H9 (cell line): ENCODE measurements at regions not wholly inside any gene's neighbourhood (a gene's known extent, or its start where the extent isn't known, plus 50 kb on each side); places are given as distances from the start of the nearest gene placed in this dataset.

Experiments used
- DNase-seq: peaks from one replicate; pipeline ENCODE4 v3.0.0-alpha.2; 2017
- H2AFZ ChIP-seq: one replicate; pipeline ENCODE4 v1.6.1; 2013; ENCODE audit warnings: mild to moderate bottlenecking, low read length, control low read depth, moderate library complexity
- H2AK5ac ChIP-seq: 2 replicates; pipeline ENCODE4 v1.6.1; 2013; ENCODE audit warnings: low read length, control low read depth, mixed read lengths; ENCODE audit not compliant: insufficient read length
- H2BK120ac ChIP-seq: one replicate; pipeline ENCODE4 v1.6.1; 2013; ENCODE audit warnings: low read depth, mild to moderate bottlenecking, low read length, control low read depth, inconsistent platforms; ENCODE audit not compliant: poor library complexity, severe bottlenecking
- H2BK12ac ChIP-seq: 2 replicates; pipeline ENCODE4 v1.6.1; 2013; ENCODE audit warnings: low read length, control low read depth, mixed read lengths, low read depth; ENCODE audit not compliant: insufficient read length
- H2BK15ac ChIP-seq: 2 replicates; pipeline ENCODE4 v1.6.1; 2013; ENCODE audit warnings: low read depth, low read length, control low read depth
- H2BK20ac ChIP-seq: one replicate; pipeline ENCODE4 v1.6.1; 2013; ENCODE audit warnings: low read depth, mild to moderate bottlenecking, low read length, control low read depth, inconsistent platforms; ENCODE audit not compliant: poor library complexity, severe bottlenecking
- H2BK5ac ChIP-seq: 2 replicates; pipeline ENCODE4 v1.6.1; 2013; ENCODE audit warnings: low read length, control low read depth, mixed read lengths; ENCODE audit not compliant: insufficient read length
- H3K14ac ChIP-seq: 2 replicates; pipeline ENCODE4 v1.6.1; 2013; ENCODE audit warnings: low read length, control low read depth; ENCODE audit not compliant: insufficient read depth
- H3K18ac ChIP-seq: 2 replicates; pipeline ENCODE4 v1.6.1; 2013; ENCODE audit warnings: low read depth, mild to moderate bottlenecking, mixed read lengths, low read length, control low read depth; ENCODE audit not compliant: insufficient read length
- H3K23ac ChIP-seq: 2 replicates; pipeline ENCODE4 v1.6.1; 2013; ENCODE audit warnings: low read length, control low read depth, mixed read lengths, low read depth; ENCODE audit not compliant: insufficient read length
- H3K23me2 ChIP-seq: 2 replicates; pipeline ENCODE4 v1.6.1; 2013; ENCODE audit warnings: low read depth, mild to moderate bottlenecking, mixed read lengths, low read length, control low read depth; ENCODE audit not compliant: insufficient read length, poor library complexity, severe bottlenecking
- H3K27ac ChIP-seq: 2 replicates; pipeline ENCODE4 v1.5.1; 2013; ENCODE audit warnings: low read length, control low read depth, mixed read lengths, low read depth; ENCODE audit not compliant: insufficient read length
- H3K27me3 ChIP-seq: 2 replicates; pipeline ENCODE4 v1.6.1; 2013; ENCODE audit warnings: low read length, control low read depth, inconsistent platforms; ENCODE audit not compliant: insufficient read depth
- H3K4ac ChIP-seq: 2 replicates; pipeline ENCODE4 v1.6.1; 2013; ENCODE audit warnings: low read depth, mild to moderate bottlenecking, control low read depth, inconsistent platforms, low read length, moderate library complexity
- H3K4me1 ChIP-seq: 2 replicates; pipeline ENCODE4 v1.6.1; 2013; ENCODE audit warnings: low read length, control low read depth, inconsistent platforms; ENCODE audit not compliant: insufficient read depth
- H3K4me2 ChIP-seq: 2 replicates; pipeline ENCODE4 v1.6.1; 2013; ENCODE audit warnings: low read length, control low read depth, mixed read lengths; ENCODE audit not compliant: insufficient read length, insufficient read depth
- H3K56ac ChIP-seq: 2 replicates; pipeline ENCODE4 v1.6.1; 2013; ENCODE audit warnings: low read depth, mild to moderate bottlenecking, mixed read lengths, low read length, control low read depth; ENCODE audit not compliant: insufficient read length
- H3K79me1 ChIP-seq: 2 replicates; pipeline ENCODE4 v1.6.1; 2013; ENCODE audit warnings: low read depth, mild to moderate bottlenecking, moderate library complexity, low read length, control low read depth, inconsistent platforms; ENCODE audit not compliant: insufficient read depth, poor library complexity, severe bottlenecking
- H3K79me2 ChIP-seq: 2 replicates; pipeline ENCODE4 v1.6.1; 2013; ENCODE audit warnings: low read length, control low read depth, inconsistent platforms; ENCODE audit not compliant: insufficient read depth
- H3K9ac ChIP-seq: 2 replicates; pipeline ENCODE4 v1.6.1; 2013; ENCODE audit warnings: low read length, control low read depth, mixed read lengths; ENCODE audit not compliant: insufficient read length; ENCODE audit errors: extremely low read depth
- H3K9me3 ChIP-seq: one replicate; pipeline ENCODE4 v1.6.1; 2013; ENCODE audit warnings: low read depth, low read length, inconsistent platforms; ENCODE audit not compliant: control insufficient read depth
- H3T11ph ChIP-seq: one replicate; pipeline ENCODE4 v1.6.1; 2013; ENCODE audit warnings: mild to moderate bottlenecking, low read length, control low read depth, inconsistent platforms
- H4K20me1 ChIP-seq: one replicate; pipeline ENCODE4 v1.6.1; 2013; ENCODE audit not compliant: control insufficient read depth, insufficient read length, insufficient read depth
- H4K5ac ChIP-seq: 2 replicates; pipeline ENCODE4 v1.6.1; 2013; ENCODE audit warnings: low read depth, mild to moderate bottlenecking, mixed read lengths, low read length, control low read depth; ENCODE audit not compliant: insufficient read length
- H4K8ac ChIP-seq: replicated peaks from 2 replicates; pipeline ENCODE4 v1.6.1; 2013; ENCODE audit warnings: low read length, control low read depth, mixed read lengths, low read depth; ENCODE audit not compliant: insufficient read length
- H4K91ac ChIP-seq: 2 replicates; pipeline ENCODE4 v1.6.1; 2013; ENCODE audit warnings: low read depth, mild to moderate bottlenecking, moderate library complexity, mixed read lengths, low read length, control low read depth; ENCODE audit not compliant: insufficient read length
- H3K27ac Mint-ChIP-seq, 3 experiments: 2 replicates in 2 of 3; 3 replicates in 1 of 3; pipeline ENCODE4 v1.8.0; 2020 to 2021; ENCODE audit warnings: mixed read lengths in 3 of 3, mild to moderate bottlenecking in 1 of 3, moderate library complexity in 1 of 3
- H3K27me3 Mint-ChIP-seq: 2 replicates; pipeline ENCODE4 v1.8.0; 2021; ENCODE audit warnings: low read depth, mild to moderate bottlenecking, moderate library complexity, mixed read lengths
- H3K36me3 Mint-ChIP-seq, 3 experiments: 2 replicates in 2 of 3; 3 replicates in 1 of 3; pipeline ENCODE4 v1.8.0; 2020 to 2021; ENCODE audit warnings: low read depth in 3 of 3, mixed read lengths in 3 of 3; ENCODE audit not compliant: insufficient read depth in 1 of 3
- H3K4me1 Mint-ChIP-seq, 2 experiments: 2 replicates each; pipeline ENCODE4 v1.8.0; 2020; ENCODE audit warnings: mixed read lengths in 2 of 2
- H3K4me3 Mint-ChIP-seq, 2 experiments: 2 replicates in 1 of 2; 3 replicates in 1 of 2; pipeline ENCODE4 v1.8.0; 2020 to 2021; ENCODE audit warnings: mild to moderate bottlenecking in 2 of 2, mixed read lengths in 2 of 2, moderate library complexity in 1 of 2
- H3K9me3 Mint-ChIP-seq, 2 experiments: 2 replicates in 1 of 2; 3 replicates in 1 of 2; pipeline ENCODE4 v1.8.0; 2020; ENCODE audit warnings: mild to moderate bottlenecking in 2 of 2, mixed read lengths in 2 of 2, moderate library complexity in 1 of 2
- CTCF ChIP-seq: fragments of 200-600 bp; sonication (generic); conservative IDR thresholded peaks from 3 replicates; pipeline ENCODE4 v1.8.0; 2021; ENCODE audit warnings: antibody characterized with exemption, mild to moderate bottlenecking
- WGBS: extraction: QIAGEN DNeasy Blood & Tissue Kit; methylation state at CpG from one replicate; pipeline ENCODE4 v1.1.7; 2013; ENCODE audit warnings: missing lambda C conversion rate, low lambda C conversion rate, mixed read lengths; ENCODE audit not compliant: insufficient read length; ENCODE audit errors: extremely low coverage; 5-methylcytosine and 5-hydroxymethylcytosine counted together

- Mint-ChIP-seq H3K27ac (peak overlapping the region in 1 of 3 experiments; percentile 36; a peak in 1 of 7 replicates), H3K9me3 (no peaks in the 10 kb centered on the region), H3K27me3 (no peaks in the 10 kb centered on the region), H3K4me1 (peaks cover 9 to 14% of the 10 kb centered on the region in 2 experiments), H3K4me3 (no peak overlapping the region), H3K36me3 (peaks cover 0 to 2% (median 0%) of the 10 kb centered on the region in 3 experiments; a peak in 2 of 7 replicates)
- Histone ChIP-seq H2BK120ac (no peak overlapping the region), H3K79me1 (no peaks in the 10 kb centered on the region), H3K18ac (no peak overlapping the region), H4K5ac (no peak overlapping the region), H2BK5ac (no peak overlapping the region), H3K9ac (no peak overlapping the region), H3K14ac (no peak overlapping the region), H3K4me2 (no peak overlapping the region), H3K27me3 (no peaks in the 10 kb centered on the region), H3K9me3 (no peaks in the 10 kb centered on the region), H2AK5ac (no peak overlapping the region), H2BK12ac (no peak overlapping the region), H3K4ac (no peak overlapping the region), H2BK20ac (no peak overlapping the region), H3K79me2 (no peaks in the 10 kb centered on the region), H3K23ac (no peak overlapping the region), H2BK15ac (no peak overlapping the region), H3T11ph (no peak overlapping the region), H4K20me1 (no peaks in the 10 kb centered on the region), H3K23me2 (no peaks in the 10 kb centered on the region), H3K56ac (no peak overlapping the region), H3K4me1 (peaks cover 2% of the 10 kb centered on the region; the same call in 1 of the 2 replicates), H2AFZ (no peak overlapping the region), H4K8ac (no peak overlapping the region), H3K27ac (no peak overlapping the region), H4K91ac (no peak overlapping the region)
- no CpG with 5 or more reads among the region's 1 CpG for WGBS
- DNase-seq = no peak
- no peak for TF ChIP-seq CTCF
These were observed 68.1 kb upstream of the BLTP1 start for GRCh38 chr4:122083989-122084388.
